ENCODE measurements at regions not wholly inside any gene's neighbourhood (a gene's known extent, or its start where the extent isn't known, plus 50 kb on each side); places are given as distances from the start of the nearest gene placed in this dataset.
"Not testable (repeated sequence)": the region's sequence is repeated elsewhere in the genome, so short reads cannot be mapped to it uniquely, and the experiment has no call there.

GRCh38 chr5:82879089-82879488, 198.1 kb downstream of the TMEM167A start:
- FAIRE-seq = no peak
- DNase-seq (ENCODE audit: insufficient read length, low spot score) = no peak
- TF ChIP-seq POLR2AphosphoS5 (IDR thresholded peaks at IDR 0.05; ENCODE audit: low read depth, low read length) (no peak), TAF1 (IDR thresholded peaks at IDR 0.05; ENCODE audit: low read depth, low read length) (no peak), POU2F2 (IDR thresholded peaks at IDR 0.05; ENCODE audit: low read depth, low read length) (no peak), POLR2A (IDR thresholded peaks at IDR 0.05; ENCODE audit: low read depth, low read length) (no peak), SPI1 (IDR thresholded peaks at IDR 0.05; ENCODE audit: low read depth, low read length) (no peak), PAX5 (IDR thresholded peaks at IDR 0.05; ENCODE audit: insufficient read depth, low read length, severe bottlenecking) (no peak)

GRCh38 chr5:82873452-82873851, 203.7 kb downstream of the TMEM167A start:
- no peak for TF ChIP-seq SPI1 (IDR thresholded peaks at IDR 0.05; ENCODE audit: low read depth, low read length)
- TF ChIP-seq TAF1 (IDR thresholded peaks at IDR 0.05; ENCODE audit: low read depth, low read length) = no peak
- TF ChIP-seq PAX5 (IDR thresholded peaks at IDR 0.05; ENCODE audit: insufficient read depth, low read length, severe bottlenecking) = no peak
- TF ChIP-seq POLR2AphosphoS5 (IDR thresholded peaks at IDR 0.05; ENCODE audit: low read depth, low read length) = no peak
- no peak for TF ChIP-seq POU2F2 (IDR thresholded peaks at IDR 0.05; ENCODE audit: low read depth, low read length)
- no peak for TF ChIP-seq POLR2A (IDR thresholded peaks at IDR 0.05; ENCODE audit: low read depth, low read length)
- FAIRE-seq = no peak
- no peak for DNase-seq (ENCODE audit: insufficient read length, low spot score)

GRCh38 chr5:82872321-82873288, 204.6 kb downstream of the TMEM167A start:
- FAIRE-seq = not testable (repeated sequence)

GRCh38 chr5:82865625-82866024, 211.6 kb downstream of the TMEM167A start:
- DNase-seq (ENCODE audit: insufficient read length, low spot score) (no peak), FAIRE-seq (no peak)
- TF ChIP-seq TAF1 (IDR thresholded peaks at IDR 0.05; ENCODE audit: low read depth, low read length) (no peak), POU2F2 (IDR thresholded peaks at IDR 0.05; ENCODE audit: low read depth, low read length) (no peak), POLR2AphosphoS5 (IDR thresholded peaks at IDR 0.05; ENCODE audit: low read depth, low read length) (no peak), PAX5 (IDR thresholded peaks at IDR 0.05; ENCODE audit: insufficient read depth, low read length, severe bottlenecking) (no peak)

More at GRCh38 chr5:82872321-82873288, 204.6 kb downstream of the TMEM167A start:
- not testable (repeated sequence) for DNase-seq (ENCODE audit: insufficient read length, low spot score)

- no peak for DNase-seq (ENCODE audit: insufficient read length, low spot score)
- no peak for FAIRE-seq
These were observed 213.9 kb downstream of the TMEM167A start for GRCh38 chr5:82863266-82863665.

GRCh38 chr5:82862711-82863110, 214.5 kb downstream of the TMEM167A start:
- DNase-seq (ENCODE audit: insufficient read length, low spot score) (no peak), FAIRE-seq (no peak)
- TF ChIP-seq SPI1 (IDR thresholded peaks at IDR 0.05; ENCODE audit: low read depth, low read length) (no peak), POLR2A (IDR thresholded peaks at IDR 0.05; ENCODE audit: low read depth, low read length) (no peak), TAF1 (IDR thresholded peaks at IDR 0.05; ENCODE audit: low read depth, low read length) (no peak), POLR2AphosphoS5 (IDR thresholded peaks at IDR 0.05; ENCODE audit: low read depth, low read length) (no peak), POU2F2 (IDR thresholded peaks at IDR 0.05; ENCODE audit: low read depth, low read length) (no peak), PAX5 (IDR thresholded peaks at IDR 0.05; ENCODE audit: insufficient read depth, low read length, severe bottlenecking) (no peak)

More at GRCh38 chr5:82863266-82863665, 213.9 kb downstream of the TMEM167A start:
- no peak for TF ChIP-seq POLR2A (IDR thresholded peaks at IDR 0.05; ENCODE audit: low read depth, low read length)
- TF ChIP-seq PAX5 (IDR thresholded peaks at IDR 0.05; ENCODE audit: insufficient read depth, low read length, severe bottlenecking) = no peak
- TF ChIP-seq POU2F2 (IDR thresholded peaks at IDR 0.05; ENCODE audit: low read depth, low read length) = no peak
- TF ChIP-seq POLR2AphosphoS5 (IDR thresholded peaks at IDR 0.05; ENCODE audit: low read depth, low read length) = no peak
- TF ChIP-seq TAF1 (IDR thresholded peaks at IDR 0.05; ENCODE audit: low read depth, low read length) = no peak
- no peak for TF ChIP-seq SPI1 (IDR thresholded peaks at IDR 0.05; ENCODE audit: low read depth, low read length)

GRCh38 chr5:82862261-82862660, 214.9 kb downstream of the TMEM167A start:
- DNase-seq (ENCODE audit: insufficient read length, low spot score) = no peak
- no peak for TF ChIP-seq POU2F2 (IDR thresholded peaks at IDR 0.05; ENCODE audit: low read depth, low read length)
- no peak for TF ChIP-seq PAX5 (IDR thresholded peaks at IDR 0.05; ENCODE audit: insufficient read depth, low read length, severe bottlenecking)
- no peak for TF ChIP-seq POLR2A (IDR thresholded peaks at IDR 0.05; ENCODE audit: low read depth, low read length)
- TF ChIP-seq POLR2AphosphoS5 (IDR thresholded peaks at IDR 0.05; ENCODE audit: low read depth, low read length) = no peak
- no peak for TF ChIP-seq TAF1 (IDR thresholded peaks at IDR 0.05; ENCODE audit: low read depth, low read length)
- no peak for TF ChIP-seq SPI1 (IDR thresholded peaks at IDR 0.05; ENCODE audit: low read depth, low read length)
- no peak for FAIRE-seq

GRCh38 chr5:82861701-82862100, 215.5 kb downstream of the TMEM167A start:
- TF ChIP-seq POLR2A (IDR thresholded peaks at IDR 0.05; ENCODE audit: low read depth, low read length) (no peak), POLR2AphosphoS5 (IDR thresholded peaks at IDR 0.05; ENCODE audit: low read depth, low read length) (no peak), PAX5 (IDR thresholded peaks at IDR 0.05; ENCODE audit: insufficient read depth, low read length, severe bottlenecking) (no peak), SPI1 (IDR thresholded peaks at IDR 0.05; ENCODE audit: low read depth, low read length) (no peak), TAF1 (IDR thresholded peaks at IDR 0.05; ENCODE audit: low read depth, low read length) (no peak), POU2F2 (IDR thresholded peaks at IDR 0.05; ENCODE audit: low read depth, low read length) (no peak)
- no peak for DNase-seq (ENCODE audit: insufficient read length, low spot score)
- FAIRE-seq = no peak

GRCh38 chr5:82859451-82860140, 217.6 kb downstream of the TMEM167A start:
- DNase-seq (ENCODE audit: insufficient read length, low spot score) (no peak), FAIRE-seq (no peak)
- TF ChIP-seq POLR2A (IDR thresholded peaks at IDR 0.05; ENCODE audit: low read depth, low read length) (no peak), POLR2AphosphoS5 (IDR thresholded peaks at IDR 0.05; ENCODE audit: low read depth, low read length) (no peak), PAX5 (IDR thresholded peaks at IDR 0.05; ENCODE audit: insufficient read depth, low read length, severe bottlenecking) (no peak), TAF1 (IDR thresholded peaks at IDR 0.05; ENCODE audit: low read depth, low read length) (no peak), POU2F2 (IDR thresholded peaks at IDR 0.05; ENCODE audit: low read depth, low read length) (no peak), SPI1 (IDR thresholded peaks at IDR 0.05; ENCODE audit: low read depth, low read length) (no peak)
